IMR-90 (cell line): ENCODE measurements at regions not wholly inside any gene's neighbourhood (a gene's known extent, or its start where the extent isn't known, plus 50 kb on each side); places are given as distances from the start of the nearest gene placed in this dataset.

ENCODE experiments used
- CEBPB ChIP-seq: IDR thresholded peaks from 2 replicates; pipeline ENCODE4 v1.6.1; 2012; ENCODE audit warnings: low read depth, low read length, improper control_type of control experiment
- POLR2A ChIP-seq: IDR thresholded peaks from 2 replicates; pipeline ENCODE4 v1.6.1; 2012; ENCODE audit warnings: mild to moderate bottlenecking, low read depth, low read length
- RFX5 ChIP-seq: IDR thresholded peaks from 2 replicates; pipeline ENCODE4 v1.8.0; 2012; ENCODE audit warnings: low read depth, mild to moderate bottlenecking, low read length, moderate library complexity
- TF ChIP-seq, protein P1 (sequence below): conservative IDR thresholded peaks from 2 replicates; pipeline ENCODE4 v1.5.1; 2012; ENCODE audit warnings: mild to moderate bottlenecking, low read depth, low read length, improper control_type of control experiment

DNA sequence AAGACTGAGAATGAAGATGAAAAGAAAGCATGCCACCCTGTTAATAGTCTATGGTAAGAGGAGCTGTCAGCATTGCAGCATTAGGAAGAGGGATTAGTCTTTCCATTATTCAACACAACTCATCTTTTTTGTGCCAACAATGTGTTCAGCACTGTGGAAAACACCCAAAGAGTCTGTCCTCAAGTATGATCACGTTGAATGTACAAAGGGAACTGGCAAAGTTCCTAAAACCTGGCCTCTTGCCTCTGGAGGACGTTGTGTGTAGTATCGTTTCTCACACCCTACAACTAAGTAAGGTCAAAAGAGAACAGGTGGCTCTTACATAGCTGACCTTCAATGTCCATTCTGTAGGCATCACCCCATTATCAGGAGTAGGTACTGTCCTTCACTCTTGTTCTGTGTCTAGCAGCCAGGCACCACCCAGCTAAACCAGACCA is 147.9 kb upstream of the THBS1 start:
- TF ChIP-seq POLR2A: no peak
- TF ChIP-seq, protein P1, sequence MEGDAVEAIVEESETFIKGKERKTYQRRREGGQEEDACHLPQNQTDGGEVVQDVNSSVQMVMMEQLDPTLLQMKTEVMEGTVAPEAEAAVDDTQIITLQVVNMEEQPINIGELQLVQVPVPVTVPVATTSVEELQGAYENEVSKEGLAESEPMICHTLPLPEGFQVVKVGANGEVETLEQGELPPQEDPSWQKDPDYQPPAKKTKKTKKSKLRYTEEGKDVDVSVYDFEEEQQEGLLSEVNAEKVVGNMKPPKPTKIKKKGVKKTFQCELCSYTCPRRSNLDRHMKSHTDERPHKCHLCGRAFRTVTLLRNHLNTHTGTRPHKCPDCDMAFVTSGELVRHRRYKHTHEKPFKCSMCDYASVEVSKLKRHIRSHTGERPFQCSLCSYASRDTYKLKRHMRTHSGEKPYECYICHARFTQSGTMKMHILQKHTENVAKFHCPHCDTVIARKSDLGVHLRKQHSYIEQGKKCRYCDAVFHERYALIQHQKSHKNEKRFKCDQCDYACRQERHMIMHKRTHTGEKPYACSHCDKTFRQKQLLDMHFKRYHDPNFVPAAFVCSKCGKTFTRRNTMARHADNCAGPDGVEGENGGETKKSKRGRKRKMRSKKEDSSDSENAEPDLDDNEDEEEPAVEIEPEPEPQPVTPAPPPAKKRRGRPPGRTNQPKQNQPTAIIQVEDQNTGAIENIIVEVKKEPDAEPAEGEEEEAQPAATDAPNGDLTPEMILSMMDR: no peak
- no peak for TF ChIP-seq RFX5
- TF ChIP-seq CEBPB: no peak
